GM21526 (cell line): ENCODE measurements at regions not wholly inside any gene's neighbourhood (a gene's known extent, or its start where the extent isn't known, plus 50 kb on each side); places are given as distances from the start of the nearest gene placed in this dataset.
A peak's percentile ranks its signal among the peaks of the same experiment; 100 is the strongest.
"Not testable (repeated sequence)": the region's sequence is repeated elsewhere in the genome, so short reads cannot be mapped to it uniquely, and the experiment has no call there.

ENCODE experiments used
- ATAC-seq: cut with Tn5 transposase; IDR thresholded peaks from one replicate; pipeline ENCODE4 v1.9.1; 2021; ENCODE audit warnings: moderate library complexity; ENCODE audit not compliant: unreplicated experiment, low FRiP score

DNA sequence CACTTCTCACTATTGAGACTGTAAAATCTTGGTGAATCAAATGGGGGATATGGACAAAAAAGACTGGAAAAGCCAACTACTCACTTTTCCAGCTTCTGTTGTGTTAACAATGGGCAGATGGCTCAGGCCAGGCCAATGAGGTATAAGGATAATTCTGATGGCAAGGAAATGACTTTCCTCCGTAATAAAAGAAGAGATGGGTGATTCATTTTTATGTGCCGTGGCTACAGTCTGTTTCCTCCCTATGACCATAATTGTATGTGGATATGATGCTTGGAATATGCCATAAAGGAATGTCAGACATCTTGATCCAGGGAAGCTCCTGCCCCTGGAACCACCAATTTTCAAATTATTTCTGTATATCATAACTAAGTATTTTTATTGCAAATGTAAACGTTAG, 406.8 kb downstream of the CCDC85A start:
- no peak for ATAC-seq

DNA sequence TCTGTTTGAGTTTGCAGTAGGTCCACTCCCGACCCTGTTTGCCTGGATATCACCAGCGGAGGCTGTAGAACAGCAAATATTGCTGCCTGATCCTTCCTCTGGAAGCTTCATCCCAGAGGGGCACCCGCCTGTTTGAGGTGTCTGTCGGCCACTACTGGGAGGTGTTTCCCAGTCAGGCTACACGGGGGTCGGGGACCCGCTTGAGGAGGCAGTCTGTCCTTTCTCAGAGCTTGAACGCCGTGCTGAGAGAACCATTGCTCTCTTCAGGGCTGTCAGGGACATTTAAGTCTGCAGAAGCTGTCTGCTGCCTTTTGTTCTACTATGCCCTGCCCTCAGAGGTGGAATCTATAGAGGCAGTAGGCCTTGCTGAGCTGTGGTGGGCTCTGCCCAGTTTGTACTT, 422.3 kb downstream of the CCDC85A start:
- not testable (repeated sequence) for ATAC-seq

DNA sequence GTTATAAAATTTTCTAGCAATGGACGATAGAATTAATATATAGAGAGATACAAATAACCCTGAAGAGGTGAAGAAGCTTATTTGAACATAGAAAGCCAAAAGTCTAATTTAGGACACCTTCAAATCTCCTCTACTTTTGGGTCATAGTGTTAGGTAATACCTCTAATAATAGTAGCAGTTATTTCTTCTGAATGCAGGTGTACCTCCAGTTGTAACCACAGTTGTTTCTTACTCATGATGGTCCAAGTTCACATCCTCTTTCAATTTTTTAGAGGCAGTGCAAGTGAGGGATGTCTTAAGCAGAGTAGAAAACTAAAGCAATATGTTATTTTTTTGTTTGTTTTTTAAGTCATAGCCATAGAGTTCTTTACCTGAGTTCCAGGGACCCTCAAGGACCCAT, 429.5 kb downstream of the CCDC85A start:
- ATAC-seq = peak; percentile 86

DNA sequence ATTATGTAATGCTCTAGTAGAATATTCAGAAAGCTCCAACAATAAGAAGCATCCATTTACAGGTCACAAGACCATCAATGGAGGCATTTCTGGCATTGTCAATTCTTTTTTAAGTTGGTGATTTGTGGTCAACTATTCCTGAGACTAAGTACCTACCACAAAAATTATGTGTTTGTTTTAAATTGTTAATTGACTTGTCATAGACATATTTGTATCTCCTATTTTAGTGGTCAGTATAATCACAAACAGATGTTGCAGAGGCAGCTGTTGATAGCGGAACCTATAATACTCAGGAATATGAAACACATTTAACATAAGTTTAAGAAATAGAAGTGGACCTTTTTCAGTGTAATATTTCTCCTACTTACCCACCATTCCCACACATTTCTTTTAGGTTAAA, 430.1 kb downstream of the CCDC85A start:
- no peak for ATAC-seq

DNA sequence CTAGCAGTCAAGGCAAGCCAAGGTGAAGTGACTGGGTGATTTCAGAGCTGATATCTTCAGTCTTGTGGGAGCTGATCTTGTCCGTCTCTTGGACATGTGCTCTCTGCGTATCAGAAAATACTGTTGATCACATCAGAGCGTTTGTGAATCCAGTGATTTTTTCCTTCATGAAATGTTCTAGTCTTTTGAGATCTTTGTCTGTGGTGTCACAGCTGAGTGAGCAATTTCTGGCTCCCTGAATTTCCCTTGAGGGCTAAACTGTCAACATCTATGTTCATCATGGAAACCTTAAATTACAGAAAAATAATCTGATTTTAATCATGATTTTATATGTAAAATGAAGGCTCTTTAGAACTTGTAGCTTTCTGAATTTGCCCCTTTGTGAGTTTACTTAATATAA, 432.0 kb downstream of the CCDC85A start:
- ATAC-seq = no peak

DNA sequence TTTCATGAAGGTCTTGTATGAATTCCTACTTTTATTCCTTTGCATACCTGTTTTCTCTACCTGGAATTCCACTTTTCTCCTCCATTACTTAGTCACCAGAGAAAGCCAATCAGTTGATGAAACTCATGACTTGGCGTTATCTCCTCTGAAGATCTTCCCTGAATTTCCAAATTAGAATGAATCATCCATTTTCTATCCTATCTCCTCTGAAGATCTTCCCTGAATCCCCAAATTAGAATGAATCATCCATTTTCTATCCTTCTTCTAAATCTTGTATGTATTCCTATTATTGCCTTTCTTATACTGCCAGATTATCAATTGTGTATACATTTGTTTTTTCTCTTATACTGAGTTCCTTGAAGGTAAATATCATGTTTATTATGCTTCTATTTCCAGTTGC, 440.4 kb downstream of the CCDC85A start:
- no peak for ATAC-seq

DNA sequence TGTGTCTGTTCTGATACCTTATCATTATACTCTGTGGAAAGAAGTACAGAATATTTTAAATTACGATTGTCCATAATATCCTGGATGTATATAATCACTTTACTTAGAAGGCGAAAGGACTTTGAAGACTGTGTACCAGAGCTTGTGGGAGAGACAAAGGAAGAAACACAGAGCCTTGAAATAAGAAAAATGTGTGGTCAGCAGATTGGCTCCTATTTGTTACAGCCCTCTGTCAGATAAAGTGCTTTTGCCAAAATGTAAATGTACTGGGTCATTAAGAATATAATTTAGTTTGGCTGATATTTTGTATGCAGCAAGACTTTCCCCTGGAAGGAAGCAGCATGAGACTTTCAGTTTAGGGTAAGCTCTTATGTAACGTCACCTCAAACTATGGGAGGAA, 443.1 kb downstream of the CCDC85A start:
- no peak for ATAC-seq

DNA sequence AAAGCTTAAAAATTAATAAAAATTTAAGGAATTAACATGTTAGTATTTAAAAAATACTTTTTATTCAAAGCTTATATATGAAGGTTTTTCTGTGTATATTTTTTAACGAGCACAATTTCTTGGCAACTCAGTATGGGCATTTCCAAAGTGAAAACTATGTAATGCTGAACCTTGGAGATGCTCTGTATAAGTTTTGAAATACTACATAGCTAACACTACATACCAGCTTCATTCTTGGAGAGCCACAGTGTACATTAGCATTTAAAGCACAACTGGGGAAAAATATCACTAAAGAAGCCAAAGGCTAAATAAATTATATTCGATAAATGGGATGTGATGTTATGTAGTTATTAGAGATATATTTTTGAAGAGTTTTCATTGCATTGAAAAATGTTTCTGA, 446.5 kb downstream of the CCDC85A start:
- ATAC-seq = no peak

DNA sequence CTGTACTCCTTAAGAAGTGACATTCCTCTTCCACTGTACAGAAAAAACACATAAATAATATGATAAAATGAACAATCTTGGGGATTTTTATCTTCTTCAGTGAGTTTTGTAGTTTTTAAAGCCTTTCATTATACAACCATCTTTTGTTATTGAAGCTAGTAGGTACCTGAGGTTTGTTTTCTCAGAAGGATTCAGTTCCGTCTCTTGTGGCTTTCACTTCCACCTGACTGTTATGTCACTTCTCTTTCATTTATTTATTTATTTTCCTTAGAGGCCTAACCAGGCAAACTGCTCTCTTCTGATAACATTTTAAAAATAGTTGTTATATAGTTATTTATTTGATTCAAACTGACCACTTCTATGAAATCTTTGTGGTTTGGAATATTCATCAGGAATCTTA, 464.2 kb downstream of the CCDC85A start:
- no peak for ATAC-seq

DNA sequence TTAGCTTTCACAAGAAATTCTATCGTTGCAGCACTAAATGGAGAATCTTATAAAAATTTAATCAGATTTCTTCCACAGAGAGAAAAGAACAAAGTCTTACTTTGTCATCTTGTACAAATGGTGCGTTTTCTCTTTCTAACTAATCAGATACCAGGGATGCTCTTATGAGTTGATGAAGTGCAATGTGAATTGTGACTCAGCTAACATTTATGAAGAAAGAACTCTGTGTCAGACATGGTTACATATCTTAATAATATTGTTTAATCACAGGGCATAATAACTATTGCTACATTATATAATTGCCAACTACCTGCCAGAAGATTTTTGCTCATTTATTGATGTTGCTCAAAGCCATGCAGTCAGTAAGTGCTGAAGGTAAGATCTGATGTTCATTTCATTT, 465.0 kb downstream of the CCDC85A start:
- no peak for ATAC-seq

DNA sequence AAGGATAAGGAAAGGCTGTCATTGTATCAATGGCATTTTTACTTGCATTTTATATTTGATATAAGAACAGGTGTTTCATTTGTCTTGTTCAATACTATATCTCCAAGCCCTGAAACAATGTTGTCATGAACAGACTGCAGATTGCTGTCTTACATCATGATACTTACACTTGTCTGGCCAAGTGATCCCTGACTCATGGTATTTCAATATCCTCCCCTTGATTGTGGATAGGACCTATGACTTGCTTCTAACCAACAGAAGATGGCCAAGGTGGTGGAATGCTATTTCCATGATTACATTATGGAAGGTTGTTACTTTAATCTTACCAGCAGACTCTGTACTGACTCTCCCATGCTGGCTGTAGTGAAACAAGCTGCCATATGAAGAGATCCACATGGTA, 471.1 kb downstream of the CCDC85A start:
- ATAC-seq = no peak

DNA sequence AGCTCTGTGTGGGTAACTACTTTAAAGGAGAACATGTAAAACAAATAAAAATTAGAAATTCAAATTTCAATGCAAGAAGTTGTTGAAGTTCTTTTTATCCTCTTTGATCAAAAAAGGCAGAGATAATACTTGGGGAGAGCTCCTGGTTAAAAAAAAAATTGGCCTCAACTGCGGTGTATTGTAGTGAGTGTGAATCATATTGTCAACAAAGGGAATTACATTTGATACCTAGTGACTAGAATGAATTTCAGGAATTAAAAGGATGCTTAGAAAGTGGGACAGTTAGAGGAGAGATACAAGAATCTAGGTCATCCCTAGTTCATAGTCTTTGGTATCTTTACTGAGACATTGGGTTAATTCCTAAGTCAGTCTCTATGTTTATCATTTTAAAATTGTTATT, 473.0 kb downstream of the CCDC85A start:
- no peak for ATAC-seq

DNA sequence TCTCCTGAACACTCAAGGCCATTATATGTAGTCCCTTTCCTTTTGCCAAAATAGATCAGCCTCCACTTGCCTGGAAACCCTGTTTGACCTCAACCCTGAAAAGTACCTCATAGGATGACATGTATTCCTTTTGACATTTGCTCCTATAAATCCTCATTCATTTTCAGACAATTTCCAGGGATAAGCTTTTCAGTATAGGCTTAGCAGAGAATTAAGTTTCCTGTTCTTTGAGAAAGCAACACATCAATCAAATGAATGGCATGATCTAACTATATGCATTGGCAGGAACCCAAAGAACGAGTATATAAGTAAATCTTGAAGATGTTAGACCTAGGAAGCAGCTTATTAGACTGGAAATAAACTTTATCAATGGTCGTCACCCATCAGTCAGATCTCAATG, 483.0 kb downstream of the CCDC85A start:
- ATAC-seq = no peak

DNA sequence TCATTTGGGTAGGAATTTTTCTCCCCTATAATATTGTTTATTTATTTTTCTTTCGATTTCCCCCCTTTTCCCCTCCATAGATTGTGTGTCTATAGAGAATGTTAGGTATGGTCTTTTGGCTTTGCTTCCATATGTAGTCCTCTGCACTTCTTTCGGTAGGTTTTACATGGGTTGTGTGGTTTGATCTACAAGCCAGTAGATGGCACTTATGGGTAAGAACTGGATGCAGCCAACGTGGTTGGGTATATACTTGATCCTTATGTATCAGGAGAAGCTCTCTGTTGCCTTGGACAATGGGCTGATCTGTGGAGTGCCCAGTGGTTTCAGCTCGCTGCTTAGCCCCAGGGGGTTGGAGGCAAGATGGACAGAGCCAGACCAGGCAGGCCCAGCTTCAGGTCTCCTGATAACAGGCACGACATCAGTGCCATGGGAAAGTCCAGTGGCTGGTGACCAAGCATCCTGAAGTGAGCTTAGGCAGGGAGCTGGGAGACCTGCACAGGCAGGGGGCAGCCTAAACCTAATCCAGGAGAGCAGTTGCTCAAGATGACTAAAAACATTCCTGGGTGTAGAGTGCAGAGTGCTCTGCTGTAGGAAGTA, 488.3 kb downstream of the CCDC85A start:
- no peak for ATAC-seq

DNA sequence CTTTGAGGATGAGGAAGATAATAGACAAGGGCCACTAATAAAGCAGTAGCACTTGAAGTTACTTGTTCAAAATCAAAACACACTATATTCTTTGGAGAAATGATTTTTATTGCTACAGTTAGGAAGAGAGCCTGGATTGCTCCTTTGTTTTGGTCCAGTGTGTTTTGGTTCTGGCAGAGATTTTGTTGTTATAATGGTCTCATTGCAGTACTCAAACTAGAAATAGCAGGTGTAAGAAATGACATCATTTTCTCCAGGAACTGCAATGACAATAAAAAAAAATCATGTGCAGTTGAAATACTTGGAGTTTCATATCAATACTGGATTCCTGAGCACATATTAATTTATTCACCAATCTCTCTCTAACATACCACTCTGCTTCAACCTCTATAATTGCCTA, 490.3 kb downstream of the CCDC85A start:
- no peak for ATAC-seq

DNA sequence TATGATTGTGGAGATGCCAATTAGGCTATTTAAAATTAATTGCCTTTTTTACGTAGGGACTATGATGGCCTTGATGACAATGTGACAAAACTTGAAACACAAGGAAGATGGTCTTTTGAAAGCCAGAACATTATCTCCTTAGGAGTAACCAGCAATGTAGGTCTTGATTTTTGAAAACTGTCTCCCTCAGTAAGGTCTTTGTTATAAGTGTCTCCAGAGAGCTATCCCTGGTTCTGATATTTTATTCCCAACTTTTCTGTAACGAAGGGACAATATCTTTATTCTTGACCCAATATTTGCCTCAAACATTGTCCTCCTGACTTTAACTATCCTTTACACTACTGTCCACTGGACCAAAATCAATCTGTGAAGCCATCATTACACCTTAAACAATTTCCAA, 493.2 kb downstream of the CCDC85A start:
- ATAC-seq = no peak

DNA sequence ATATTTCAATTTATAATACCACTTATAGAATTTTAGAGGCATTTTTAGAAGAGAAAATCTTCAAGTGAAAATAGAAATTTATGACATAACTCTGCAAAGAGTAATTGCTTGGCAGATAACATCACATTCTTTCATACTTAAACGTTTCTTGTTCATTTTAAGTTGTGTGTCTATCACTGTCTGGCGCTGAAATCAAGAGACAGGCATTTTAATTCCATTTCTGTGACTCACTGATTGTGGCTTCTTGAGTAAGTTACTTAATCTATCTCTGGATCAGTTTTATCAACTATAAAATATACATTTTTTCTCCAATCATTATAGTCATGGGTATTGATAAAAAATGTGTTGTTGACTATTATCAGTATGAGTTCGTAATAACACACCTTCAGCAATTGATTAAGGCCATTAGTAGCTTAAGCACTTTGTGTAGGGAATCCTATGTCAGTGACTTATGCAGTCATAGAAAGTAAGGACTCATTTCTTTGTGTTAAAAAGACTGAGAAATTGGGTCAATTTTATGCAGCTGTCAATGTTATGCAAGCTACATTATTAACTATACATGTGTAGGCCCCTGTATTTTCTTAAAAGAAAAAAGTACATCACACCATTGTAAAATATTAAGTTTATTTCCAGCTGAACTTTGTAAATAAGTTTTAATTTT, 497.3 kb downstream of the CCDC85A start:
- ATAC-seq = no peak

DNA sequence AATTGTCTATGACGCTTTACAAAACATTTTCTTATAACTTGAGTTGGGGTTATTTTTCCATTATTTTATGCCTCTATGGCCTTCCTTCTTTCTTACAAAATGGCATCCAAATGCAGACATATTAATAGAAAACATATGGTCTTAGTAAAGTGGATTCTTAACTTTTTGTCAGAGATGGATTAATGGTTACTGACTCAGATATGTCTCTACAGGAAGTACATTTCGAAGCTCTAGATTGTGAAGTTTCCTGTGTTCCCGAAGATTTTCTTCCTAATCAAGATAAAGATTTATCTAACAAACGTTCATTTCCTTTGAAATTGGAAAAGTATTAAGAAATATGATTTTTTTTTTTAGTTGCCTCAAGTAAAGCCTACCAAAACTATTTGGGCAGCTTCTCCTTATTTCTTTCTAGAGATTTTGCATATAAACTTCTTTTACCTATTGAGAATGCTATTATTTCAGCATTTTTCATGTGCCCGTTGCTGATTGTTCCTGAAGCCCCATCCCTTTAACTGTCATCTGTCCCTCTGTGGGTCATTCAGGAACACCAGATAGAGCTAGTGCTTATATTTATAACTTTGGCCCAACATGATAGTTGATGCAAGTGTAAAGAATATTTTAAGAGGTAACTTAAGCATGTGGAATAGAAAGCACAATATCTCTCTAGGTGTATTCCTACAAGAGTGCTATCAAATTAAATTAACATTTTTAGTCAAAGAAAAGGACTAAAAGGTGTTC, 498.0 kb downstream of the CCDC85A start:
- no peak for ATAC-seq

DNA sequence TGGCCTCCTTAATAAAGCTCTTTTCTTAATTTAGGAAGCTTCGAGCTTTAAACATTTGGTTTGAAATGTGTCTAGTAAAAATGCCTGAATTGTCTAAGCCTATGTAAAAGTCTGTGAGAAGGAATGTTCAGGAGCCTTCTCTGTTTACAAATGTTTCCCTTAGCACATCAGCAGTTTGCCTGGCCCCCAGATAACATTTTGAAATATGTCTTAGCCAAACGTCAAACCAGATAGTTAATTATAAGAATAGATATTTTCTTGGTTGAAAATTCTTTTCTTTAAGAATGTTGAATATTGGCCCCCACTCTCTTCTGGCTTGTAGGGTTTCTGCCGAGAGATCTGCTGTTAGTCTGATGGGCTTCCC, 498.6 kb downstream of the CCDC85A start:
- ATAC-seq = no peak

DNA sequence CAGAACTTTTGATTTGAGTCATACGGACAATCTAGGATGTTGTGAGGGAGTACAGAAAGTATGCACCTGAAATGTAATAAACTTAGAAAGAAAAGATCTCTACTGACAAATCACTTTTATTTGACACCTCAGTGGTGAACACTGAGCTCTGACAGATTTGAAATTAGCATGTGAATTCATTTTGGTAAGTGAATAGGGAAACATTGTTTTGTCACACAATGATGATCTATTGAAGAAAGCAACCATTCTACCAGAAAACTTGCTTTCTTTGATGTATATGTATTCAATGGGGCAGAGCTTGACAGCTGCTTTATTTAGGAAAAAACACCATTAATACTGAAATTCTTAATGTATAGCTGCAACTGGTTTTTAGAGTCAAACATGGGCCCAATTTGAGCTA, 500.5 kb downstream of the CCDC85A start:
- no peak for ATAC-seq

DNA sequence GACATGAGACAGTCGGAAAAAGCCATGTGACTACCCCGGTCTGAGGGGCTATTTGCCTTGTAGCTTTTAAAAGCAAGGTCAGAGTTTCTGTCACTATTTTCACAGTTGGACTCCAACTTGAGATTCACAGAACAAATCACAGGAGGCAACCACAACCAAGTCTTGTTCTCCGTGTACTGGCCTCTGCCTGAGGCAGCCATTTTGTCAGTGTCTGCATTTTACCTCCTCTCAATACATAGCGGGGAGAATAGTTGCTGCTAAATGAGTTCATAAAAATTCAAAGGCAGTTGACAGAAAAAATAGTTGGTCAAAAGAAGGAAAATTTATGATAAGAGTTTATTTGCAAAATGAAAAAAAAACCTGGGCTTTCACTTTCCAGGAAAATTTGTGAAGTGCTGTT, 501.4 kb downstream of the CCDC85A start:
- no peak for ATAC-seq

DNA sequence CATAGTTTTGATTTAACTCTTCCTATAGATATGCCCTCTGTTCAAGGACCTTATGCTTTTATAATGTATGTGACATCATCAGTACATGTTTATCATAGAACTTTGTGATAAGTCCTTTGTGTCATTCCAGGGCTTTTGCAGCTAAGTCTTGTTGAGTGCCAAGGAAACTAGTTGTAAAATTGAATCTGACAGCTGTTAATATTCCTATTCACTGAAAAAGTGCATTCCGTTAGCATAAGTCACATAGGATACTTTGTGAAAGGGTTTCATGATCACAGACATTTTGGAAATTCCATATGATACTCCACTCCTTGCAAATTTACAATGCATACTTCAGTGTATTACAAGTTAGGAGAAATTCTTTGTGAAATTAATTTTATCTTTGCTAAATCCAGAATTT, 503.4 kb downstream of the CCDC85A start:
- no peak for ATAC-seq
